PC-9 (cell line): ENCODE measurements at regions not wholly inside any gene's neighbourhood (a gene's known extent, or its start where the extent isn't known, plus 50 kb on each side); places are given as distances from the start of the nearest gene placed in this dataset.
"Not testable (repeated sequence)": the region's sequence is repeated elsewhere in the genome, so short reads cannot be mapped to it uniquely, and the experiment has no call there.

ENCODE experiments used
- BruUV-seq: library from RNA; stranded (reverse); fragments of 400-500 nt; replicated peaks from 2 replicates; lab custom pipeline; 2021; lab: Mats Ljungman, UMichigan
- CTCF ChIA-PET: fragments of 300-600 bp; sonication (Branson Sonifier 250); formaldehyde crosslinking; loops from one replicate; lab custom pipeline; 2022; ENCODE audit warnings: antibody characterized with exemption; lab: Charles Lee
- POLR2A ChIA-PET: fragments of 300-600 bp; sonication (Branson Sonifier 250); formaldehyde crosslinking; loops from one replicate; lab custom pipeline; 2022; ENCODE audit warnings: antibody characterized with exemption; ENCODE audit not compliant: unreplicated experiment; lab: Charles Lee
- DNase-seq, 2 experiments: peaks; one replicate each; pipeline versions ENCODE4 v3.0.0 to v3.0.0-alpha.2; 2015 to 2022; ENCODE audit warnings: mixed read lengths in 1 of 2
- H2AFZ ChIP-seq: fragments of 200-600 bp; sonication (generic); 2 replicates; pipeline ENCODE4 v1.8.1; 2017; ENCODE audit warnings: antibody characterized with exemption
- H3F3A ChIP-seq: fragments of 200-600 bp; sonication (generic); 2 replicates; pipeline ENCODE4 v1.8.1; 2017; ENCODE audit warnings: antibody characterized with exemption, mild to moderate bottlenecking, low read depth; ENCODE audit not compliant: insufficient read depth
- H3K27ac ChIP-seq: fragments of 200-600 bp; sonication (generic); 2 replicates; pipeline ENCODE4 v1.6.1; 2016; ENCODE audit warnings: mixed run types
- H3K27me3 ChIP-seq: fragments of 200-600 bp; sonication (generic); 2 replicates; pipeline ENCODE4 v1.6.1; 2016; ENCODE audit warnings: low read depth, mixed run types; ENCODE audit not compliant: insufficient read depth
- H3K36me3 ChIP-seq: fragments of 200-600 bp; sonication (generic); 2 replicates; pipeline ENCODE4 v1.6.1; 2016; ENCODE audit warnings: low read depth, mixed run types
- H3K4me1 ChIP-seq: fragments of 200-600 bp; sonication (generic); replicated peaks from 2 replicates; pipeline ENCODE4 v1.6.1; 2016; ENCODE audit warnings: mixed run types; ENCODE audit not compliant: insufficient read depth
- H3K4me2 ChIP-seq: fragments of 200-600 bp; sonication (generic); 2 replicates; pipeline ENCODE4 v1.6.1; 2017; ENCODE audit warnings: mixed run types
- H3K4me3 ChIP-seq: fragments of 200-600 bp; sonication (generic); 2 replicates; pipeline ENCODE4 v1.6.1; 2016; ENCODE audit warnings: mixed run types
- H3K79me2 ChIP-seq: fragments of 200-600 bp; sonication (generic); 2 replicates; pipeline ENCODE4 v1.6.1; 2017; ENCODE audit warnings: low read depth, mixed run types
- H3K9me2 ChIP-seq: fragments of 200-600 bp; sonication (generic); 2 replicates; pipeline ENCODE4 v1.8.1; 2017; ENCODE audit warnings: mild to moderate bottlenecking; ENCODE audit not compliant: insufficient read depth
- H3K9me3 ChIP-seq: fragments of 200-600 bp; sonication (generic); 2 replicates; pipeline ENCODE4 v1.8.1; 2016; ENCODE audit warnings: low read depth; ENCODE audit not compliant: insufficient read depth
- H4K20me1 ChIP-seq: fragments of 200-600 bp; sonication (generic); 2 replicates; pipeline ENCODE4 v1.8.1; 2017; ENCODE audit not compliant: insufficient read depth
- EZH2 ChIP-seq: fragments of 200-600 bp; sonication (generic); IDR thresholded peaks from 2 replicates; pipeline ENCODE4 v1.8.0; 2017; ENCODE audit warnings: antibody characterized with exemption, low read depth
- intact Hi-C: fragments of 100-400 bp; cut with micrococcal nuclease; formaldehyde crosslinking; loops from one replicate; pipeline ENCODE4 v1.10.0; 2022; ENCODE audit not compliant: unreplicated experiment
- TF ChIP-seq, protein P1 (sequence below): fragments of 200-600 bp; sonication (generic); conservative IDR thresholded peaks from 2 replicates; pipeline ENCODE4 v1.6.1; 2017; ENCODE audit warnings: mixed run types, antibody characterized with exemption, mild to moderate bottlenecking, moderate library complexity

DNA sequence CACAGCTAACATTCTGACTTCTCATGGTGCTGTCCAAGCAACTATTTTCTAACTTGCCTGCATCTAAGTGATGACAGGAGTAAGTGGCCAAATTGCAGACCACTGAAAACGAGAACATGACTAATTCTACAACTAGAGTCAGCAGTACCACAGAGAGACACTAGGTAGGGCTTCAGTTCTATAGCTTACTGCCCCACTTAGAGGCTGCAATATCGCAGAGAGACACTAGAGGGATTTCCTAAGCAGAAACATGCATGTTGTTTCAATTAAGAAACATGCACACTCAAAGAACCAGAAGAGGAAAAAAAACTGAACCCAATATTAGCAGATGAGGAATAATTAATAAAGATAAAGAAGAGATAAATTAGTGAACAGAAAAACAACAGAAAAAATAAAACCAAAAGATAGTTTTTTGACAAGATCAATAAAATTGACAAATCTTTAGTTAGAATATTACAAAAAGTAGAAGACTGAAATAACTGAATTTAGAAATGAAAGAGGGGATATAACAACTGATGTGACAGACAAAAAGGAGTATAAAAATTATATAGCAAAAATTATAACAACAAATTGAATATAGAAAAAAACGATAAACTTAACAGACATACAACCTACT lies 100.8 kb downstream of the SPIN4 start:
- Histone ChIP-seq H2AFZ (no peak overlapping the region), H3K4me3 (no peak overlapping the region), H3K79me2 (no peaks in the 10 kb centered on the region), H3K4me1 (no peaks in the 10 kb centered on the region), H3K36me3 (no peaks in the 10 kb centered on the region), H3K27ac (no peak overlapping the region), H3K9me2 (no peaks in the 10 kb centered on the region), H4K20me1 (no peaks in the 10 kb centered on the region), H3F3A (no peaks in the 10 kb centered on the region), H3K27me3 (no peaks in the 10 kb centered on the region), H3K4me2 (no peak overlapping the region), H3K9me3 (no peaks in the 10 kb centered on the region)
- CTCF ChIA-PET = interaction anchor here (1.5 kb wide), 1 partner anchor 256 kb away, joined by 9 read pairs; no protein-coding TSS in a partner anchor
- TF ChIP-seq, protein P1, sequence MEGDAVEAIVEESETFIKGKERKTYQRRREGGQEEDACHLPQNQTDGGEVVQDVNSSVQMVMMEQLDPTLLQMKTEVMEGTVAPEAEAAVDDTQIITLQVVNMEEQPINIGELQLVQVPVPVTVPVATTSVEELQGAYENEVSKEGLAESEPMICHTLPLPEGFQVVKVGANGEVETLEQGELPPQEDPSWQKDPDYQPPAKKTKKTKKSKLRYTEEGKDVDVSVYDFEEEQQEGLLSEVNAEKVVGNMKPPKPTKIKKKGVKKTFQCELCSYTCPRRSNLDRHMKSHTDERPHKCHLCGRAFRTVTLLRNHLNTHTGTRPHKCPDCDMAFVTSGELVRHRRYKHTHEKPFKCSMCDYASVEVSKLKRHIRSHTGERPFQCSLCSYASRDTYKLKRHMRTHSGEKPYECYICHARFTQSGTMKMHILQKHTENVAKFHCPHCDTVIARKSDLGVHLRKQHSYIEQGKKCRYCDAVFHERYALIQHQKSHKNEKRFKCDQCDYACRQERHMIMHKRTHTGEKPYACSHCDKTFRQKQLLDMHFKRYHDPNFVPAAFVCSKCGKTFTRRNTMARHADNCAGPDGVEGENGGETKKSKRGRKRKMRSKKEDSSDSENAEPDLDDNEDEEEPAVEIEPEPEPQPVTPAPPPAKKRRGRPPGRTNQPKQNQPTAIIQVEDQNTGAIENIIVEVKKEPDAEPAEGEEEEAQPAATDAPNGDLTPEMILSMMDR = peak; percentile 90
- TF ChIP-seq EZH2 = no peak
- intact Hi-C loops = no loop called here
- POLR2A ChIA-PET = no interaction called here
- BruUV-seq = no TSS peak
- DNase-seq = peak; percentile 33 to 66

DNA sequence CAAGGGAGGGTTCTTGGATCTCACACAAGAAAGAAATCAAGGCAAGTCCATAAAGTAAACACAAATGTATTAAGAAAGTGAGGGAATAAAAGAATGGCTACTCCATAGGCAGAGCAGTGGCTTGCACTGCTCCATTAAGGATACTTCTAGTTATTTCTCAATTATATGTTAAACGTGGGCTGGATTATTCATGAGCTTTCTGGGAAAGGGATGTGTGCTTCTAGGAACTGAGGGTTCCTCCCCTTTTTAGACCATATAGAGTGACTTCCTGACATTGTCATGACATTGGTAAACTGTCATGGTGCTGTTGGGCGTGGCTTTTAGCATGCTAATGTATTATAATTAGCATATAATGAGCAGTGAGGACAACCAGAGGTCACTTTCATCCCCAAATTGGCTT lies 108.4 kb downstream of the SPIN4 start:
- CTCF ChIA-PET, H3K9me3 ChIP-seq, POLR2A ChIA-PET, H2AFZ ChIP-seq, BruUV-seq, DNase-seq, H3K4me2 ChIP-seq, H3K27ac ChIP-seq, H3F3A ChIP-seq, H3K4me1 ChIP-seq, H3K4me3 ChIP-seq, H3K9me2 ChIP-seq, H3K36me3 ChIP-seq, H3K79me2 ChIP-seq, H3K27me3 ChIP-seq, H4K20me1 ChIP-seq, intact Hi-C loops: not testable (repeated sequence)

DNA sequence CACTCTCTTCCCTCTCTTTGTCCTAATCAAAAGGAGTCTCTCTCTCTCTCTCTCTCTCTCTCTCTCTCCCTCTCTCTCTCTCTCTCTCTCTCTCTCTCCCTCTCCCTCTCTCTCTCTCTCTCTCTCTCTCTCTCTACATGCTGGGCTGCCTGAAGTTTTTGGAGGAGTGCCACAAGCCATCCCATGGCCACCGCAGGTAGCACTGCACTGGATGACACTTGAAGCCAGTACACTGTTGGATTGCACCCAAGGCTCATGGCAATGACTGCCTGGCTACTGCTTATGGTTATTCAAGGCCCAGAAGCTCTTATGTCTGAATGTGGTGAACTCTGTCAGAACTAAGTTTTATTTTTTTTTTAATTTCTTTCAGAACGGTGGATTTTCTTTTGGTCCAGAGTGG lies 115.2 kb downstream of the SPIN4 start:
- intact Hi-C loops, H3K9me3 ChIP-seq, H3K27me3 ChIP-seq, BruUV-seq, H3K4me3 ChIP-seq, H3K9me2 ChIP-seq, DNase-seq, CTCF ChIA-PET, H3K36me3 ChIP-seq, POLR2A ChIA-PET, H3K27ac ChIP-seq, H4K20me1 ChIP-seq, H3F3A ChIP-seq, H2AFZ ChIP-seq, H3K4me1 ChIP-seq, H3K79me2 ChIP-seq, H3K4me2 ChIP-seq: not testable (repeated sequence)

DNA sequence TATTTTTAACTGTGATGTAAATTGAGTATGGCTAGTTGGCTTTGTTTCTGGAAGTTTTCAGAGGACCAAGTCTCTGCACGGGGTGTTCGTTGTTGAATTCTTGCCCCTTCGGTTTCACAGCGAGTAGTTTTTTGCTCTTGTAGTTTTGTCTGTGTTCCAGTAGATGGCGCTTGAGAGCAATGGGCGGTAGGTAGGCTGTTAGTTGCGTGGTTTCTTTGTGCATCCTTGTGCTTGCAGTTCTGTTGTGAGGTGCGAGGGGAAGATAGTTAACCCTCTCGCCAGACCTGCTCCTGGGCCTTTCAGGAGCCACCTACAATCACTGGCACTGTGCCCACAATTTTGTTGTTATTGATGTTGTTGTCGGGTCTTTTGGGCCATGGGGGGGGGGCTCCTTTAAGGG lies 118.1 kb downstream of the SPIN4 start:
- H3K9me3 ChIP-seq, H3K27me3 ChIP-seq, H3K27ac ChIP-seq, H3F3A ChIP-seq, CTCF ChIA-PET, DNase-seq, H3K4me1 ChIP-seq, H3K79me2 ChIP-seq, H3K4me3 ChIP-seq, BruUV-seq, H2AFZ ChIP-seq, H3K36me3 ChIP-seq, POLR2A ChIA-PET, intact Hi-C loops, H4K20me1 ChIP-seq, H3K4me2 ChIP-seq, H3K9me2 ChIP-seq: not testable (repeated sequence)

DNA sequence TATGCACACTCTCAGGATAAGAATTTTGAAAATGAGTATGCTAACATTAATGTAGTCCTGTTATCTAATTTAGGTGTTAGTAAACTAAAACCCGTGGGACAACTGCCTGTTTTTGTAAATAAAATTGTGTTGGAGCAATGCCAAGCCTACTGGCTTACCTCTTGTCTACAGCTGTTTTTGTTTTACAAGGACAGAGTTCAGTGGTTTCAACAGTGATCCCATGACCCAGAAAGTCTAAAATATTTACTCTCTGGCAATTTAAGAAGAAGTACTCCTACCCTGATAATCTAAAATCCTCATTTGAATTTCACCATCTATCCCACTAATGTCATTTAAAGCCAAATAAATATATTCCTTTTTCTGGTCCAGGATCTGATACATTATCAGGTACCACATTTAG lies 132.9 kb downstream of the SPIN4 start:
- H3K4me2 ChIP-seq, POLR2A ChIA-PET, H4K20me1 ChIP-seq, H3K9me2 ChIP-seq, H3K9me3 ChIP-seq, H3F3A ChIP-seq, H3K4me1 ChIP-seq, CTCF ChIA-PET, DNase-seq, H2AFZ ChIP-seq, BruUV-seq, H3K4me3 ChIP-seq, H3K36me3 ChIP-seq, H3K27ac ChIP-seq, intact Hi-C loops, H3K27me3 ChIP-seq, H3K79me2 ChIP-seq: not testable (repeated sequence)

DNA sequence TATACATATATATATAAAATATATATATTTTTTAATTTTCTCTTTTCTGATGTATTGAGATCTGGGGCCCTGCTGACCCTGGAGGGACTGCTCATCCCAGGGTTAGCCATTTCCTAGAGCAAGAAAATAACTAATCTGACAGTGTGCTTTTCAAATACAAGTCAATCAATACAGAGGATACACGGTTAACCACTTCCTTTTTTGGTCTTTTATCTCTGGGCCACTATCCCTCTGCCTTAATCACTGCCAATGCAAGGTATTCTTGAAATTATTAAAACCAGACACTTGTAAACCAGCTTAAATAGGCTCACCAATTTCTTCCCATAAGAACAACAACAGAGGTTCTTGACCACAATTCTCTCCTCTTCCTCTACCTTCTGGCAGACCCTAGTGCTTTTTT lies 133.6 kb downstream of the SPIN4 start:
- H3K4me2 ChIP-seq, DNase-seq, CTCF ChIA-PET, H3K4me3 ChIP-seq, H3K4me1 ChIP-seq, H3K79me2 ChIP-seq, H3F3A ChIP-seq, H4K20me1 ChIP-seq, POLR2A ChIA-PET, H2AFZ ChIP-seq, H3K27me3 ChIP-seq, H3K36me3 ChIP-seq, H3K9me3 ChIP-seq, H3K9me2 ChIP-seq, H3K27ac ChIP-seq, intact Hi-C loops, BruUV-seq: not testable (repeated sequence)

DNA sequence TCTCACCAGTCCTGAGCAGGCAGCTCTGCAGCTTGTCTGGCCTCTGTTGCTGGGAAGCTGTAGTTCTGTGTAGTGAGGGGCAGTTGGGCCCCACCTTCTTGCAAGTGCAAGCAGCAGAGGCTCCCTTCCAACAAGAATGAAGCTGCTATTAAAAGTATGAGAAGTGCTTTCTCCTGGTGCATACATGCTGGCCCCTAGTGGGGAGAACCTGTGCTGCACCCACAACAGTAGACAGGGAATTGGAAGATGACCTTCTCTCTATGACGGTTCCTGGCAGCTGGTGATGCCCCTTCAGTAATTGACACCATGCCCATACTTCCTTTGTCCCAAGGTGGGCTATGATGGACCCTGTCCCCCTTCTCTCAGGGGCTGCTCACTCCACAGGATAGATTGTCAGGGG lies 141.5 kb downstream of the SPIN4 start:
- H3K4me3 ChIP-seq, DNase-seq, H3K9me3 ChIP-seq, H3K79me2 ChIP-seq, H3K27ac ChIP-seq, H3K36me3 ChIP-seq, intact Hi-C loops, H4K20me1 ChIP-seq, CTCF ChIA-PET, H3K27me3 ChIP-seq, BruUV-seq, H2AFZ ChIP-seq, H3K4me2 ChIP-seq, POLR2A ChIA-PET, H3F3A ChIP-seq, H3K9me2 ChIP-seq, H3K4me1 ChIP-seq: not testable (repeated sequence)
